ENCODE measurements at regions not wholly inside any gene's neighbourhood (a gene's known extent, or its start where the extent isn't known, plus 50 kb on each side); places are given as distances from the start of the nearest gene placed in this dataset.

DNA sequence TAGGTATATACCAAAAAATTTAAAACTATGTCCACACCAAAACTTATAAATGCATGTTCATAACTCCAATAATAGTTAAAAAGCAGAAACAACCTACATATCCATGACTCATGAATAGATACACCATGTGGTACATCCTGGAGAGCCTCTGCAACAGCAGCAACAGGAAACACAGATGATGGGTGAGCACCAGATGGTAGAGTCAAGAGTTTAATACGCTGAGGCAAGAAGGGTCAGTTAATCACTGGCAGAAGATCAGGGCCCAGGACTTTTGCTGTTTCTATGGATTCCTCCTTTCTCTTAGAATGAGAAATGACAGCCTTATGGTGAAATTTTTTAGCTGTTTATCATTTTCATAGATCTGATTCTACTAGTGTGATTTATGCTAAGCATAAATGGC lies 351.8 kb upstream of the ADAMTSL1 start:
- TF ChIP-seq, protein P1, sequence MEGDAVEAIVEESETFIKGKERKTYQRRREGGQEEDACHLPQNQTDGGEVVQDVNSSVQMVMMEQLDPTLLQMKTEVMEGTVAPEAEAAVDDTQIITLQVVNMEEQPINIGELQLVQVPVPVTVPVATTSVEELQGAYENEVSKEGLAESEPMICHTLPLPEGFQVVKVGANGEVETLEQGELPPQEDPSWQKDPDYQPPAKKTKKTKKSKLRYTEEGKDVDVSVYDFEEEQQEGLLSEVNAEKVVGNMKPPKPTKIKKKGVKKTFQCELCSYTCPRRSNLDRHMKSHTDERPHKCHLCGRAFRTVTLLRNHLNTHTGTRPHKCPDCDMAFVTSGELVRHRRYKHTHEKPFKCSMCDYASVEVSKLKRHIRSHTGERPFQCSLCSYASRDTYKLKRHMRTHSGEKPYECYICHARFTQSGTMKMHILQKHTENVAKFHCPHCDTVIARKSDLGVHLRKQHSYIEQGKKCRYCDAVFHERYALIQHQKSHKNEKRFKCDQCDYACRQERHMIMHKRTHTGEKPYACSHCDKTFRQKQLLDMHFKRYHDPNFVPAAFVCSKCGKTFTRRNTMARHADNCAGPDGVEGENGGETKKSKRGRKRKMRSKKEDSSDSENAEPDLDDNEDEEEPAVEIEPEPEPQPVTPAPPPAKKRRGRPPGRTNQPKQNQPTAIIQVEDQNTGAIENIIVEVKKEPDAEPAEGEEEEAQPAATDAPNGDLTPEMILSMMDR (IDR thresholded peaks at IDR 0.05; ENCODE audit: low read depth, low read length) = no peak
- TF ChIP-seq EZH2phosphoT487 (IDR thresholded peaks at IDR 0.05; ENCODE audit: low read depth) = no peak
